Loucy (cell line): ENCODE measurements at regions not wholly inside any gene's neighbourhood (a gene's known extent, or its start where the extent isn't known, plus 50 kb on each side); places are given as distances from the start of the nearest gene placed in this dataset.

Experiments
- CTCF ChIP-seq: fragments of 200-600 bp; sonication (generic); conservative IDR thresholded peaks from 2 replicates; pipeline ENCODE4 v1.5.1; 2014; ENCODE audit warnings: mild to moderate bottlenecking, antibody characterized with exemption, low read length
- EZH2phosphoT487 ChIP-seq: fragments of 200-600 bp; IDR thresholded peaks from 2 replicates; pipeline ENCODE4 v1.6.1; 2018; ENCODE audit warnings: antibody characterized with exemption, mild to moderate bottlenecking, moderate library complexity, borderline replicate concordance

DNA sequence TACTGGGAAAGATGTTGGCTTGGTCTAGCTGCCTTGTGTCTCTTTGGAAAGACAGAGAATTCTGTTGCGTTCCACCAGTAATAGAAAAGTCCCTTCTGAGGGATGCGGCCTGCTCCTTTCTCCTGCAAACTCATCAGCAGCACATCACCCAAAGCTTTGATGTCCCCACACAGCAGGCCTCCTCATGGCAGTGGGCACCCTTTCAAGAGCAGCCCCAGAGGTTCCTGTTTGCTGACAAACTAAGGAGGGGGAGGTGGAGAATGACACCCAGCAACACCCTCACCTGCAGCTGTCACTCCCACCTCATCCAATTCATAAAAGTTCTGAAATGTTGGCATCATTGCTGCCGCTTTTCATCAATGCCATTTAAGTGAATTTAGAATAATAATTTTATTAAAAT, 556.6 kb downstream of the BCL11A start:
- no peak for TF ChIP-seq CTCF
- TF ChIP-seq EZH2phosphoT487: no peak
